ENCODE measurements at regions not wholly inside any gene's neighbourhood (a gene's known extent, or its start where the extent isn't known, plus 50 kb on each side); places are given as distances from the start of the nearest gene placed in this dataset.

DNA sequence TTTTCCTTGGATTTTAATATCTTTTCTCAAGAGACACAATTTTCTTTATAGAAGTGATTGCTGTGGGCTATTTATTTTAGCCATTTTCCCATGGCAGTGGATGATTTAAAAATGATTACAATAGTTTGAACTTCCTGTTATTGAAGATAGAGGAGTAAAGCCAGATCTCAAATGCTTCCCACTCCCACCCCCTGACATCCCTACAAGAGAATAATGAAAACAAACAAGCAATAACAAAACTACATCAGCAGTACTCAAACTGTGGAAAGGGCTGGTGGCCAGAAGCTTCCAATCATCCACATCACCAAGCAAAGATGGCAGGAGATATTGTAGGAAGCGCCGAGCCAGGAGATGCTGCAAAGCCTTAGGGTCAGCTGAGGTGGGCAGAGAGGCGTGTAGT is 831.1 kb upstream of the NR2F2 start:
- DNase-seq (ENCODE audit: low read depth) = no peak

- no peak for DNase-seq (ENCODE audit: low read depth)
Observed at GRCh38 chr15:95501865-95502264, 828.6 kb upstream of the NR2F2 start.

GRCh38 chr15:95503107-95503506 is 827.4 kb upstream of the NR2F2 start:
- DNase-seq (ENCODE audit: low read depth) = no peak

DNA sequence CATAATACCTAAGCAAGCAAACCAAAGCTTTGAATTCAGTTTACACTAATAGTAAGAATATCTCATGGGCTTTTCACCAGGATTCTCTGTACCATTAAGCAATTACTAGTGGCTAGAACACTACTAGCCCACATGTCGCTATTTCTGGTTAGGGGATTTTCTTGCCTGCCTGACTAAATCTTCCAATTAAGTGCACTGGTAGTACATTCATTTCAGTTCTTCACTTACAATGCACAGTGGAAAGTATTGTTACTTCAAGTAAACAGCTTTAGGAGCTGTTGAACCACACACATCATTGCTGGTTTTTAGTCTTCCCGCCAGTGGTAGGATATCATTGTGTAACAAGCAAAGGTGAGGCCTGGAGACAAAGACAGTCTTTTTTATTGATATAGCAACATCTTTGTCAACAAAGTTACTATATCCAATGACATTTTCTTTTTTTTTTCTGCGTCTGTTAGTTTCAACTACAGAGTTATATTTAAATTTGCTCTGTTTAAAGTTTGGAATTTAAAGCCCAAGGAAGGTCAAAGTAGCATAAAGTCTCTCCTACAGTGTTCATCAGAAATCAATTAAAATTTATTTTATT is 826.8 kb upstream of the NR2F2 start:
- no peak for DNase-seq (ENCODE audit: low read depth)

- no peak for DNase-seq (ENCODE audit: low read depth)
Observed at GRCh38 chr15:95511671-95512070, 818.8 kb upstream of the NR2F2 start.

DNA sequence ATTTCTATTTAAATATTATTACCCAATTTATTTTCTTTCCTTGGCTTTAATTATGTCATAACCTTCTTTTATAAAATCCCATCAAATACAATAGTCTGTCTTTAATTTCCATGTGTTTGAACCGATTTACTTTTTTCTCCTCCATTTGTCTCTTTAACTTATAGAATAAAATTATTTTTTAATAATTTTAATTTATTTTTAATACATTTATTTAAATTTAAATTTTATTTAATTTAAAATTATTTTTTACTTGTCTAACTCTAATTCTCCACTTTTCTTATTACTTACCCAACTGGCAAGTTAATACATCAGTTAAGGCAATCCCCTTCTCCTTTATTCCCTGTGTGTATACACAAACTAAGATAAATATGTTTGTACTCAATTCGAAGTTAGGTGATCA is 817.6 kb upstream of the NR2F2 start:
- DNase-seq (ENCODE audit: low read depth) = no peak

DNA sequence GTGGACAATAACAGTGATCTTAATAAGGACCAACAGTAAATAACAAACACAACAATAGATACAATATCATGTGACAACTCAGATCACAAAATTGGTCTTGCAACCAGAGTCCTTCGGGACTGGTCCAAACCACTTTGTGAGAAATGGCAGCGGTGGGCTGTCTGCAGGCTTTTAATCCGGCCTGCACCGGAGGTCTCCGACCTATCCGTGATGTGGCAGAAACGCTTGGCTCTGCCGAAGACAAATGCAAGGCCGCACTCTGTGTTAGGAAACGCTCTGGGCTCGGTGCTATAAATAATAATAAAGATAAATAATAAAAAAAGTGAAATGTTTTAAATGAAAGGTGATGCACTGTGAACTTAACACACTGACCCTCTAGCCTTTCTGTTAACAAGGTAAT is 810.6 kb upstream of the NR2F2 start:
- DNase-seq (ENCODE audit: low read depth) = no peak

DNA sequence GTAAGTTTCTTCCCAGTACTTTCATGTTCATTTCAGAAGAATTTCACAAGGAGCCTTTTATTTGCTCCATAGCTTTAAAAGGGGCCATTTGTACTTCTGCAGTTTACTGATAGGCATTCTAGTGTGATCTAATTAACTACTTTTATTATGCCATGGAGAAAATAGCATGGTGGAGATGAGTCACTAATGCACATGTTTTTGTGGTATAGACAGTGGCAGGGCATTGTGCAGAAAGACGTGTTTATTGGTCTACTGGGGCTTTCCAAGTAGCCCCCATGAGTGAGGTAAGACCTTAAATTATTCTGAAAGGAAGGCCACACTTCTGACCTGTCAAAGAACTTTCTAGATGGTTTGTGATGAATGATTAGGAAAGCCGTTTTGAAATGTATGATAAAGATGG is 810.0 kb upstream of the NR2F2 start:
- no peak for DNase-seq (ENCODE audit: low read depth)

- no peak for DNase-seq (ENCODE audit: low read depth)
Observed at GRCh38 chr15:95520922-95521321, 809.6 kb upstream of the NR2F2 start.

GRCh38 chr15:95522533-95522932 is 808.0 kb upstream of the NR2F2 start:
- no peak for DNase-seq (ENCODE audit: low read depth)

GRCh38 chr15:95528920-95529319 is 801.6 kb upstream of the NR2F2 start:
- no peak for DNase-seq (ENCODE audit: low read depth)

DNA sequence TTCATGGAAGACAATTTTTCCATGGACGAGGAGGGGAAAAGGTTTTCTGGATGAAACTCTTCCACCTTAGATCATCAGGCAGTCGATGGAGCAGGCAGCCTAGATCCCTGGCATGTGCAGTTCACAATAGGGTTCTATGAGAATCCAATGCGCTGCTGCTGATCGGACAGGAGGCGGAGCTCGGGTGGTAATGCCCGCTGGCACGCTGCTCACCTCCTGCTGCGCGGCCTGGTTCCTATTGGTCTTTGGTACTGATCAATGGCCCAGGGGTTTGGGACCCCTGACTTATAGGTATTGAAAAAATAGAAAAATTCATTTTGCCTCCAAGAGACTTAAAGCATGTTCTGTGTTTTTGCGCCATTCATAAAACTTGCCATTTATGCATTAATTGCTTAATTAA is 793.9 kb upstream of the NR2F2 start:
- DNase-seq (ENCODE audit: low read depth) = no peak

- no peak for DNase-seq (ENCODE audit: low read depth)
Observed at GRCh38 chr15:95538693-95539092, 791.8 kb upstream of the NR2F2 start.

GRCh38 chr15:95541301-95541700 is 789.2 kb upstream of the NR2F2 start:
- no peak for DNase-seq (ENCODE audit: low read depth)

GRCh38 chr15:95549168-95549738 is 781.2 kb upstream of the NR2F2 start:
- DNase-seq (ENCODE audit: low read depth) = no peak

DNA sequence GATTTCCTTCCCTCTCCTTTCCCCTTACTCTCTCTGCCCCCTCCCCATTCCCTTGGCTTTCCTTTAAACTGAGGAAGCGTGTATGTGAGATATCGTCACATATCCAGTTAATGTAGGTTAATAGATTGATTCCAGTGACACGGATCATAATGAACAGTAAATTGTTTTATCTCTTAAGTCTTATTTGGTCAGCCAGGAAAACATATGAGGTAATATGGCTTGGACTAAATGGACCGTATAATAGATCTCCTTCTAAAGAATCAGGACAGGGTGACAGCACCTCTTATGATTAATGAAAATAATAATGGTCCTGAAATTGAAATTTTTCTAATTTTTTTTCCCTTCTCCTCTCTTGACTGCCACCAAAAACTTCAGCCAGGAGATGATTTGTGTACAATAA is 779.8 kb upstream of the NR2F2 start:
- no peak for DNase-seq (ENCODE audit: low read depth)

DNA sequence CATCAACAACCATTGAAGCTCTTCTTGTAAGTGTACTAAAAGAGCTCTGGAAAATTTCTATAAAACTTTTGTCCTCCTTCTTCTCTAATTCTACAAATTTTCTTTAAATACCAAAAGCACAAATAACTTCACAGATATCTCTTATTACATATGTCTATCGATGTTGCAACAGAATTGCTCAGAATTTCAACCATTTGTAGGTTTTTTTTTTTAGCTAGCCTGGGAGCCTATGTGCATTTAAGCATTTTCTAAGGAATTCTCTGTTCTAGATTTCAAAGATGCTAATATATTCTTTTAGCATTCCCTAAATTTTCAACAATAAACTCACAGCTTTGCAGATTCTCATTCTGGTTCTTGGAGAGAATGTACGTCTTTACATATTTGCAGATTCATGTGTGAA is 774.3 kb upstream of the NR2F2 start:
- DNase-seq (ENCODE audit: low read depth) = no peak

DNA sequence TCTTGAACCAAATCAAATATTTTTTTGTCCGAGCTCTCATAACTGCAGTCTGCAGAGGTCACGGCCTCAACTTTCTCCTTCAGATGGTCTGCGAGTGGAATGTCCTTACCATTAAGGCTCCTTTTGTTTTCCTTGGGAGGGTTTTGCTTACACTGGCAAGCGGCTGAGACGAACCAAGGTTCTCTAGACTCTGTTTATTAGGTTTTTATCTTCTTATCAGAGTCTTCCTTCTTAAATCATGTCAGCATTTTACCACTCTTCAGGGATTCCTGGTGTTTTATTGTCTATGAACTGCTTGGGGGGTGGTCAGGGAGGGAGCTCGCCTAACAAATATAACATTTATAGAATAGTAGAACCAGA is 773.7 kb upstream of the NR2F2 start:
- no peak for DNase-seq (ENCODE audit: low read depth)

GRCh38 chr15:95557226-95558046 is 773.1 kb upstream of the NR2F2 start:
- no peak for DNase-seq (ENCODE audit: low read depth)

- no peak for DNase-seq (ENCODE audit: low read depth)
Observed at GRCh38 chr15:95558131-95558530, 772.4 kb upstream of the NR2F2 start.

DNA sequence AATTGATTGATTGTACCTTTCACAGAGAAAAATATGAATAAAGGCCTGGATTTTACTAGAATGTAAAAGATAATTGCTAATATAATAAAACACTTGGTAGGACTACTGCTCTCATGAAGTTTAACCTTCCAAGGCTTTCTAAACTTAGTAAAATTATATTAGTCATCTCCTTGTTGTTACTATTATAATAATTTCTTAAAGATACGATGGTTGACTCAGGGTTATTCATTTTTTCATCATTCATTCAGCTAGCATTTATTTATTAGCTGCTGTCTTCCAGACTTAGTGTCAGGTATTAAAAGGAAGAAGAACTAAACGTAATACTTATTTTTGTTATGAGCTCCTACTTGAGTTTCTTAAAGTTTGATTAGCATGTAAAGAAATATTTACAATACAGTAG is 771.6 kb upstream of the NR2F2 start:
- DNase-seq (ENCODE audit: low read depth) = no peak

- DNase-seq (ENCODE audit: low read depth) = no peak
Observed at GRCh38 chr15:95559875-95560394, 770.6 kb upstream of the NR2F2 start.

GRCh38 chr15:95561463-95561862 is 769.0 kb upstream of the NR2F2 start:
- DNase-seq (ENCODE audit: low read depth) = no peak

DNA sequence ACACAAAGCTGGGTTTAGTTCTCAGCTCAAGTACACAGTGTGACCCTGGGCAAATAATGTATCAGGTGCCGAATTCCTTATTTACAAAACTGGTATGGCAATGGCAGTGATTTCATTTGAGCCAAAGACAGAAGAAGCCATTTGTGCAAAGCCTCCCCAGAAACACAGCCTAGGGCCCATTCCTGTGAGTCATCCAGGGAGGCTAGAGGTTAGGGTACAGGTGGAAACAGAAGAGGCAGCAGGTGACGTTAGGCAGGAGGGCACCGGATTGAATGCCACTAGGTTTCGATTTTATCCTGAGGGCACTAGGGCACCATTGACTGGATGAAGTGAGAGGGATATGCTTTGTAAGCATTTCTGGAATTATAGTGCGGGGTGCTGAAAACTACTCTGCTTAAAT is 766.9 kb upstream of the NR2F2 start:
- DNase-seq (ENCODE audit: low read depth) = no peak
